SK-N-MC (cell line): ENCODE measurements at regions not wholly inside any gene's neighbourhood (a gene's known extent, or its start where the extent isn't known, plus 50 kb on each side); places are given as distances from the start of the nearest gene placed in this dataset.

Experiments
- FOXP2 ChIP-seq: optimal IDR thresholded peaks from 2 replicates; pipeline ENCODE3; 2011; ENCODE audit warnings: mild to moderate bottlenecking, moderate library complexity; ENCODE audit not compliant: insufficient read depth; ENCODE audit errors: extremely low read length, control extremely low read depth
- POLR2AphosphoS5 ChIP-seq: IDR thresholded peaks from 2 replicates; pipeline ENCODE4 v1.6.1; 2012; ENCODE audit warnings: mild to moderate bottlenecking, low read depth, low read length, borderline replicate concordance

- TF ChIP-seq POLR2AphosphoS5 (no peak), FOXP2 (no peak)
Observed at GRCh38 chr20:57761413-57761734, 51.6 kb upstream of the PMEPA1 start.
